GM12891 (cell line): ENCODE measurements at regions not wholly inside any gene's neighbourhood (a gene's known extent, or its start where the extent isn't known, plus 50 kb on each side); places are given as distances from the start of the nearest gene placed in this dataset.

ENCODE experiments used
- DNase-seq: peaks from one replicate; pipeline ENCODE4 v3.0.0; 2011; ENCODE audit warnings: low spot score; ENCODE audit not compliant: insufficient read length
- FAIRE-seq: peaks from 2 replicates; lab custom pipeline; 2011; peaks lifted over from hg19 to GRCh38; lab: Jason Lieb, UNC
- PAX5 ChIP-seq: IDR thresholded peaks from 2 replicates; pipeline ENCODE4 v1.6.1; 2011; ENCODE audit warnings: low read length, moderate library complexity, mild to moderate bottlenecking; ENCODE audit not compliant: insufficient read depth, severe bottlenecking
- POLR2A ChIP-seq: IDR thresholded peaks from 2 replicates; pipeline ENCODE4 v1.6.1; 2011; ENCODE audit warnings: low read depth, low read length, control low read depth
- POLR2AphosphoS5 ChIP-seq: IDR thresholded peaks from 2 replicates; pipeline ENCODE4 v1.6.1; 2011; ENCODE audit warnings: low read depth, low read length, control low read depth
- POU2F2 ChIP-seq: IDR thresholded peaks from 2 replicates; pipeline ENCODE4 v1.6.1; 2011; ENCODE audit warnings: low read depth, mild to moderate bottlenecking, control low read depth, low read length, moderate library complexity
- SPI1 ChIP-seq: IDR thresholded peaks from 2 replicates; pipeline ENCODE4 v1.6.1; 2011; ENCODE audit warnings: low read depth, low read length, control low read depth
- TAF1 ChIP-seq: IDR thresholded peaks from 2 replicates; pipeline ENCODE4 v1.6.1; 2011; ENCODE audit warnings: low read depth, low read length, control low read depth

DNA sequence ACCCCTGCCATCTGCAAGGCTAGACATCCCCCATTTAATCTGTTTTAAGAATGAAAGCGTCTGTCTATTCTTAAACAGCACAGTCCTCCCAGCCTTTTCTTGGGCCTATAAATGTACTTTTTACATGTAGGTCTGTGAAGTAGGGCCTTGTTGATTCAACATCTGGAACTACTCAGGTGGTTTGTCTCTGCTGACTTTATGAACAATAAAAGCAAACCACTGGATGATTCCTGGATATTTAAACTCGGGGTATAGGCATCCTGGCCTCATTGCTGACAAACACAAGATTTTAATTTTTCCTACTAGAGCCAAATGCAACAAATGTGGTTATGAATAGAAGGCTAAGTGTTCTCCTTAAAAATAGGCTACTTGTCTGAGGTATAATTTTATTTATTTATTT is 198.3 kb downstream of the WDR11 start:
- TF ChIP-seq PAX5: no peak
- no peak for TF ChIP-seq TAF1
- TF ChIP-seq POU2F2: no peak
- no peak for TF ChIP-seq POLR2A
- no peak for TF ChIP-seq POLR2AphosphoS5
- TF ChIP-seq SPI1: no peak
- DNase-seq (no peak), FAIRE-seq (no peak)

DNA sequence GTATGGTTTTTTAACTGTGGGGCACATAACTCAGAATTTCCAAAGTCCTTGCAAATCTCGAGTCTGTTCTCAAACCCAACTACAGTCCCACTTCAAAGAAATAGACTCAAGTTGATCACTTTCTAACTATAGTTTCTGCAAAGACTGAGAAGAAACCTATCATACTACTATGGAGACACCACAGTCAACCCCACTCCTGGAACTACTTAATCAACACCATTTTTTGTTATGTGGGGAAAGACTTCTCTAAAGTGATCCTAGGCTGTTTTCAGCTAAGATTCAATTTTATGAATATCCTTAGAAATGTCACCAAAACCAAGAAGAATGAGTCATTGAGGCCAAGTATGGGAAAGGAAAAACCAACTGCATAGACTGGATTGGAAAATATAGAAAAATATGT is 198.8 kb downstream of the WDR11 start:
- DNase-seq (no peak), FAIRE-seq (no peak)

DNA sequence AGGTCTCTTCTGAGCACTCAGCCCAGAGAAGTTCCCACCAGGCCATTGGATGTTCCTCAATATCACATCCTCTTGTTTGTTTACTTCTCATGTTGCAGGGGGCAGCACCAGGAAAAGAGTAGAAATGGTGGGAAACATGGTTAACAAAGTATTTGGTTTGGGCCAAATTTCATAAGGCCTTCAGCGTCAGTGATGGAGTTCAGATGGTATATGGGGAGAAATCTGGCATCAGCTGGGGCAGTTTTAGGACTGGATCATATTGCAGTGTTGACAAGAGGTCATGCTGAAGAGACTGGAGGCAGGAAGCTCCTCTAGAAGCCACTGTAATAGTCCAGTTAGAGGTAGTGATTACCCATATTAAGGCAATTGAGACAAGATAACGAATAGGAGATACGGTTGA is 200.0 kb downstream of the WDR11 start:
- no peak for DNase-seq
- TF ChIP-seq PAX5: no peak
- no peak for TF ChIP-seq TAF1
- no peak for TF ChIP-seq POLR2A
- no peak for TF ChIP-seq SPI1
- no peak for TF ChIP-seq POU2F2
- no peak for TF ChIP-seq POLR2AphosphoS5
- FAIRE-seq: no peak

More for the DNA sequence above, 198.8 kb downstream of the WDR11 start:
- TF ChIP-seq POLR2AphosphoS5: no peak

DNA sequence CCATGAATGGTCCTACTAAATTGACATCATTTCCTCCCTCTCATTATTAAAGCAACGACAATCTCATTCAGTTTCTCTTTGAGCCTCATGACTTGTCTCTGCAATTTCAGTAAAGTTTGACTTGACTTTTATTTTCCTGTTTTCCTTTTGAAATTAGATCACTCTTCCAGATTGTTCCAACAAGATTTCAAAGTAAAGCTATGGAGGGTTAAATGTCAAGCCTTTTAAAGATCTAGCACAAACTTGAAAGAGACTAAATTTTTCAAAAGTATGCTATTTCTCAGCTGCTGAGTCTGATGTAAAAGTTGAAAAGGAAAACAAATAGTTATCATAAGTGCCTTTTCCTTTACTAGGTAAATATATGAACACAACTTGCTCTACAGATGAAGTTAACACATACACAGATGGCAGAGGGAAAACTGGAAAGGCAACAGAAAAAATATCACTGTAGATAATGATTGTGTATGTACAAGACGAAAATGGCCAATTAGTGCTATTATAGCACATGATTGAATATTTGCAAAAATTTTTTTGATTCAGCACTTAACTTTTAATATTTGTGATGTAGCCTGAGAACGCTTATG is 200.6 kb downstream of the WDR11 start:
- DNase-seq (no peak), FAIRE-seq (no peak)

DNA sequence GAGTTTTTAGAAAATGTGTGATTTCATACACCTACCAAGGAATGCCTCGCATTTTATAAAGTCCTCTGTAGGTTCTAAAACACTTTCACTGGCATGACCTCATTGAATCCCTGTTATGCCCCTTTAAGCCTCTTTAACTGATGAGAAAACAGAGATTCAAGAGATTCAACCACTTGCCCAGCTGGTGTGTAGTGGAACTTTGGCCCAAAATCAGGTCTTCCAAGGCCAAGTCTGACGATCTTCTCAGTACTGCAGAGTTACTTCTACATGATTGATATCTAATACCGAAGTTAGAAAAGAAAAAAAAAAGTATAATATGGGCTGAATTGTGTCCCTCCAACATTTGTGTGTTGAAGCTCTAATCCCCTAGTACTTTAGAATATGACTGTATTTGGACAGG is 202.0 kb downstream of the WDR11 start:
- DNase-seq: no peak
- TF ChIP-seq POU2F2: no peak
- TF ChIP-seq SPI1: no peak
- TF ChIP-seq POLR2A: no peak
- TF ChIP-seq PAX5: no peak
- no peak for TF ChIP-seq TAF1
- no peak for TF ChIP-seq POLR2AphosphoS5
- FAIRE-seq: no peak

More for the DNA sequence above, 200.6 kb downstream of the WDR11 start:
- TF ChIP-seq POU2F2 (no peak), SPI1 (no peak), POLR2A (no peak), POLR2AphosphoS5 (no peak), TAF1 (no peak), PAX5 (no peak)

DNA sequence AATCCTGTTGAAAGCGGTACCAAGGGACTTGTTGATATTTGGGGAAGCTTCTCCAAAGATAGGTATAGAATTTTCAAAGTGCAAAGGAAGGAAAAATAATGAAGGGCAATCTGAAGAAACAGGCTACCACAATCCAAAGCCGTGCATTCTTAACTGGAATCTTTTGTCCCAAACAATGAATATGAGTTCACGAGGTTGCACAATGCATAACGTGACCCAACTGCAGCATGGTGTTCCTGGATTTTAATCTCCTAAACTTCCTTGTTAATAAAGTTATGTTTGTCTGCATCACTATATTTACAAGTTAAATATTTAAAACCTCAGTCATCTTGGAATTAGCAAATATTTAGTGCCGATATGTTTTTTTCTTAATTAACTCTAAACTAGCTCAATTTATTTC is 203.7 kb downstream of the WDR11 start:
- no peak for FAIRE-seq
- no peak for DNase-seq
- no peak for TF ChIP-seq POLR2AphosphoS5
- TF ChIP-seq SPI1: no peak
- TF ChIP-seq TAF1: no peak
- TF ChIP-seq PAX5: no peak
- no peak for TF ChIP-seq POLR2A
- no peak for TF ChIP-seq POU2F2

DNA sequence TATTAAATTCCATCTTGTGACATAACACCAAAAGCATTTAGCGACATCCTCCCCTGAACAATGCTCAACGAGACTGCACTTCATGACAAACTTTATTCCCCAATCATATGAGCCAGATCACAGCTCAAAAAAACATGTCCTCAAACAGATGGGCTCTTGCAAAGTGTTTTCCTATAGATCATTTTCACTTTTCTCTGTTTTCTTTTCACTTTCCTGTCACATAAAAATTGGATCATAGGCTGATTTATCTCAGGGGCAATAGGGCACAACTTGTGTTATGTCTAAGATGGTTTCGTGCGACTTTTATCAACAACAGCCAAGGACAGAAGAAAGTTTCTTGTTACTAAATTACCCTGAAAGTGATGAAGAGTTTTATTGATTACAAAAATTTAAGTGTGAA is 206.1 kb downstream of the WDR11 start:
- FAIRE-seq: no peak
- TF ChIP-seq TAF1: no peak
- TF ChIP-seq POLR2AphosphoS5: no peak
- no peak for TF ChIP-seq SPI1
- no peak for TF ChIP-seq POLR2A
- no peak for TF ChIP-seq PAX5
- TF ChIP-seq POU2F2: no peak
- DNase-seq: no peak

DNA sequence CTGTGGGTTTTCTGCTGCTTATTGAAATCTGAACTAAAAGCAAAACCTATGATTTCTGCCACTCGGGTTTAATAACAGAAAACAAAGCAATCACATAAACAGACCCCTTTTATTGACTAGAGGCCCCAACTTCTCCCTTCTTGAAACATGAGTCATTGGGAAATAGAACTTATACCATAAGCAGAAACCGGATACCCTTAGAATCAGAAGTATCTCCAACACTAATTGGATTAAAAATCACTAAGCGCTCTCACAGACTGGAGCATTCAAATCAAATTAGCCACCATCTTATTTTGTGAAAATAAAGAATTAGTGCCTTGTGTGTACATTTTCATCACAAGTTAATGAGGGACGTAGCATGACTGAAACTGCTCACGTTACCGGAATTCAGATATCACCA is 206.9 kb downstream of the WDR11 start:
- DNase-seq (no peak), FAIRE-seq (no peak)
- TF ChIP-seq POLR2A (no peak), POU2F2 (no peak), PAX5 (no peak), POLR2AphosphoS5 (no peak), SPI1 (no peak), TAF1 (no peak)

DNA sequence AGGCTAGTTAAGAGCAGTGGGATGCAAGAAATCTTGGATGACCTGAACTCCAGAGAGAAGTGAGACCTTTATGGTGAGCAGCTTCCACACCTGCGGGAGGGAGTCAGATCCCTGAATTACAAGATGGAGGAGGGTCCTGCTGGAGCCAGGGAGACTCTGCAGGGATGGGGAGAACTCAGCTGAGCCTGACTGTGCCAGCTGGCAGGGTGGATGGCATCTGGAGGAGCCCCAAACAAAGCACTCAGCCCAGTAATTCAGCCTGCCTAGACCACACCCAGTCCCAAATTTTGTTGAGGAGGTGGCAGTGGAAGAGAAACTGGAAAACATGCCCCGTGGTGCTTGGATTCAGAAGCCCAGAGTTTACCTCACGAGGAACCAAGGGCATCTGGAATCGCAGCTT is 208.2 kb downstream of the WDR11 start:
- FAIRE-seq (no peak), DNase-seq (no peak)
- no peak for TF ChIP-seq TAF1
- TF ChIP-seq POLR2AphosphoS5: no peak
- TF ChIP-seq POU2F2: no peak
- TF ChIP-seq POLR2A: no peak
- TF ChIP-seq PAX5: no peak
- no peak for TF ChIP-seq SPI1

DNA sequence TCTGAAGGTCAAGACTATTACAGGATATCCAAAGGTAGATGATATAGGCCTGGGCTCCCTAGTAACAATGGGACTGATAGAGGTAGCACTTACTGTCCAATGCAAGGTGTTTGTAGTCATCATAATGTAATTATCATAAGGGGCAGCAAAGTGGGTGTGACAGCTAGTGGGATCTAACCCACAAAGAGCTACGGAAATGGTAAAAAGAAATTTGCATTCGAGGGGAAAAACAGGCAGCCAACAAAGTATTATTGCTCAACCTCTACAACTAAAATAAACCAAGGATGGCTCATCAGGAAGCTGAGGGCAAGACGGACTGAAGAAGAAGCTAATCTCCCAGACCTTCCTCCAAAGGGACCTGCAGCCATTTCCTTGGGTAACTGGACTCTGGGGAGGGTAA is 211.0 kb downstream of the WDR11 start:
- FAIRE-seq (no peak), DNase-seq (no peak)
- TF ChIP-seq POU2F2: no peak

DNA sequence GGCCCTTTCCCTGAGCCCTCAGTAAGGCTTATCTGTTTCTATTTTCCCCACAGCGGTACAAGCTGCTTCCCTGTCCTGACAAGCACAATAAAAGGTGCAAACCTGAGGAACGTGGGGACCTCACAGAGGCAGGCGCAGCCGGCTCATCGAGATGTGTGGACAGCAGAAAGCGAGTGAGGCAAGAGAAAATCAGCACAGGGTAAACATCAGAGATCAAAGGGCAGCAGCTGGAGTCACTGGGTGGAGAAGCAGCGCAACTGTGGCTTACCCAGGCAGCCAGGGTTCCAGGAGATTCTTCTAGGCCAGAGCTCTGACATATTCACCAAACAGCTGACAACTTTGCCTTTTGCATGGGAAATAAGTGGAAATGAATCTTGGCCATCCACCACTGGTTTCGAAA is 212.6 kb downstream of the WDR11 start:
- TF ChIP-seq POLR2AphosphoS5 (no peak), POLR2A (no peak), SPI1 (no peak), TAF1 (no peak), POU2F2 (no peak), PAX5 (no peak)
- DNase-seq (no peak), FAIRE-seq (no peak)
